ENCODE measurements at regions not wholly inside any gene's neighbourhood (a gene's known extent, or its start where the extent isn't known, plus 50 kb on each side); places are given as distances from the start of the nearest gene placed in this dataset.

DNA sequence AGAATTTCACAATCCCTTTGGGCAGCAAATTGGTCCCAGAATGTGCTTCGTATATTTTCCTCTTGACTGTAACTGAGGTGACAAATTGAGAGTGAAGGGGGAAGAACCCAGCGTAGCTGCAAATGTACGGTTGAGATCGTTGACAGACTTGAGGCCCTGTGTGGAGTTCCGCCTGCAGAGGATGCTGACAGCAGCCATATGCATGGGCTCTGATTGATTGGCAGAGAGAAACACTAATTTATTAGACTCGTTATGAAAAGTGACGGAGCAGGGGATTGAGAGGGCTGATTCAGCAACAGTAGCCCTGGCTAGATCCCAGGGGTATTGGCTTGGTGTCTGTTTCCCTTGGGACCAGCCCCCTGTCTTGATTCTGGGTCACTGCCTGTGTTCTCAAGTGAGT, 930.1 kb upstream of the EEF2KMT start:
- no peak overlapping the region for H3K4me3 ChIP-seq (ENCODE audit: insufficient read depth, low read depth, low read length)
- CTCF ChIA-PET = no interaction called here
- H3K18ac ChIP-seq (ENCODE audit: low read depth, low read length) = no peak overlapping the region
- H3K9me3 ChIP-seq (ENCODE audit: control insufficient read depth, insufficient read depth, low read length) = peaks cover 17% of the 10 kb centered on the region
- no peaks in the 10 kb centered on the region for H3K9me1 ChIP-seq (ENCODE audit: insufficient read depth, low read length)
- H4K5ac ChIP-seq (ENCODE audit: low read depth, low read length) = no peak overlapping the region
- no peak overlapping the region for H2BK20ac ChIP-seq (ENCODE audit: low read depth, low read length)
- no peak overlapping the region for H3K14ac ChIP-seq (replicated peaks; ENCODE audit: low read depth, low read length)
- H2BK120ac ChIP-seq (ENCODE audit: low read depth, low read length) = no peak overlapping the region
- H2BK15ac ChIP-seq (ENCODE audit: low read depth, low read length) = no peak overlapping the region
- dilution Hi-C loops (cut with HindIII; ENCODE audit: low sequenced_read_pairs, unreplicated experiment) (no loop called here), in situ Hi-C loops (cut with MboI; ENCODE audit: low sequenced_read_pairs) (no loop called here), intact Hi-C loops (cut with micrococcal nuclease) (no loop called here)
- TF ChIP-seq MXI1 (IDR thresholded peaks at IDR 0.05; ENCODE audit: borderline replicate concordance, low read depth, low read length) (no peak), POLR2A (IDR thresholded peaks at IDR 0.05; ENCODE audit: low read depth, low read length) (no peak), RAD21 (IDR thresholded peaks at IDR 0.05; ENCODE audit: low read length) (no peak), ELK1 (IDR thresholded peaks at IDR 0.05; ENCODE audit: borderline replicate concordance, low read depth, low read length) (no peak), BHLHE40 (IDR thresholded peaks at IDR 0.05; ENCODE audit: low read depth, low read length) (no peak), CEBPB (IDR thresholded peaks at IDR 0.05; ENCODE audit: low read depth, low read length) (no peak), SMC3 (IDR thresholded peaks at IDR 0.05; ENCODE audit: low read depth, low read length) (no peak), NFE2L2 (IDR thresholded peaks at IDR 0.05; ENCODE audit: low read depth, low read length) (no peak), CHD1 (IDR thresholded peaks at IDR 0.05; ENCODE audit: low read depth, low read length) (no peak), RFX5 (IDR thresholded peaks at IDR 0.05; ENCODE audit: low read depth, low read length) (no peak), MAZ (IDR thresholded peaks at IDR 0.05; ENCODE audit: borderline replicate concordance, low read depth, low read length) (no peak), FOS (IDR thresholded peaks at IDR 0.05; ENCODE audit: low read depth, low read length) (no peak), MAFK (IDR thresholded peaks at IDR 0.05; ENCODE audit: low read depth, low read length) (no peak), RCOR1 (IDR thresholded peaks at IDR 0.05; ENCODE audit: insufficient replicate concordance, low read length) (no peak)
- TF ChIP-seq, protein P1, sequence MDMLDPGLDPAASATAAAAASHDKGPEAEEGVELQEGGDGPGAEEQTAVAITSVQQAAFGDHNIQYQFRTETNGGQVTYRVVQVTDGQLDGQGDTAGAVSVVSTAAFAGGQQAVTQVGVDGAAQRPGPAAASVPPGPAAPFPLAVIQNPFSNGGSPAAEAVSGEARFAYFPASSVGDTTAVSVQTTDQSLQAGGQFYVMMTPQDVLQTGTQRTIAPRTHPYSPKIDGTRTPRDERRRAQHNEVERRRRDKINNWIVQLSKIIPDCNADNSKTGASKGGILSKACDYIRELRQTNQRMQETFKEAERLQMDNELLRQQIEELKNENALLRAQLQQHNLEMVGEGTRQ (IDR thresholded peaks at IDR 0.05; ENCODE audit: low read depth, low read length) = no peak
- TF ChIP-seq, protein P2, sequence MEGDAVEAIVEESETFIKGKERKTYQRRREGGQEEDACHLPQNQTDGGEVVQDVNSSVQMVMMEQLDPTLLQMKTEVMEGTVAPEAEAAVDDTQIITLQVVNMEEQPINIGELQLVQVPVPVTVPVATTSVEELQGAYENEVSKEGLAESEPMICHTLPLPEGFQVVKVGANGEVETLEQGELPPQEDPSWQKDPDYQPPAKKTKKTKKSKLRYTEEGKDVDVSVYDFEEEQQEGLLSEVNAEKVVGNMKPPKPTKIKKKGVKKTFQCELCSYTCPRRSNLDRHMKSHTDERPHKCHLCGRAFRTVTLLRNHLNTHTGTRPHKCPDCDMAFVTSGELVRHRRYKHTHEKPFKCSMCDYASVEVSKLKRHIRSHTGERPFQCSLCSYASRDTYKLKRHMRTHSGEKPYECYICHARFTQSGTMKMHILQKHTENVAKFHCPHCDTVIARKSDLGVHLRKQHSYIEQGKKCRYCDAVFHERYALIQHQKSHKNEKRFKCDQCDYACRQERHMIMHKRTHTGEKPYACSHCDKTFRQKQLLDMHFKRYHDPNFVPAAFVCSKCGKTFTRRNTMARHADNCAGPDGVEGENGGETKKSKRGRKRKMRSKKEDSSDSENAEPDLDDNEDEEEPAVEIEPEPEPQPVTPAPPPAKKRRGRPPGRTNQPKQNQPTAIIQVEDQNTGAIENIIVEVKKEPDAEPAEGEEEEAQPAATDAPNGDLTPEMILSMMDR (conservative IDR thresholded peaks at IDR 0.05; ENCODE audit: low read depth, low read length) = no peak
- no peak overlapping the region for H3K4ac ChIP-seq (ENCODE audit: low read depth, low read length)
- no peaks in the 10 kb centered on the region for H3K27me3 ChIP-seq (ENCODE audit: control insufficient read depth, insufficient read depth, low read length)
- no peak overlapping the region for H3K4me2 ChIP-seq (ENCODE audit: low read depth, low read length)
- no peaks in the 10 kb centered on the region for H3K79me1 ChIP-seq (ENCODE audit: low read depth in 1 of 2, low read length in 2 of 2)
- no peak overlapping the region for H2AK9ac ChIP-seq (replicated peaks; ENCODE audit: low read depth, low read length, poor library complexity)
- H4K8ac ChIP-seq (ENCODE audit: low read depth in 2 of 2, low read length in 2 of 2) = no peak overlapping the region
- POLR2A ChIA-PET (ENCODE audit: unreplicated experiment) = no interaction called here
- H3K27ac ChIP-seq (ENCODE audit: insufficient read depth, low read length) = no peak overlapping the region
- H3K9ac ChIP-seq (ENCODE audit: low read depth, low read length) = no peak overlapping the region
- ATAC-seq (ENCODE audit: low read depth) = no peak
- H3K56ac ChIP-seq (ENCODE audit: extremely low read depth, insufficient read depth, low read length) = no peak overlapping the region
- no peak overlapping the region for H3K23ac ChIP-seq (ENCODE audit: low read depth, low read length)
- no peak overlapping the region for H2BK5ac ChIP-seq (ENCODE audit: low read depth, low read length, poor library complexity, severe bottlenecking)
- H4K91ac ChIP-seq (ENCODE audit: insufficient read depth, low read depth, low read length) = no peak overlapping the region
- DNase-seq = no peak
- 39% methylated on average over 5 of the region's 7 CpGs; no CpG with 5 or more reads in 1 of the 2 experiments for WGBS, 2 experiments (ENCODE audit: extremely low coverage in 2 of 2, insufficient read length in 1 of 2)
- no peak overlapping the region for H2AK5ac ChIP-seq (ENCODE audit: low read depth, low read length)
- no peak overlapping the region for H2AFZ ChIP-seq (replicated peaks; ENCODE audit: low read length, poor library complexity)
- H3K36me3 ChIP-seq (ENCODE audit: control insufficient read depth, insufficient read depth, low read length) = no peaks in the 10 kb centered on the region
- BruUV-seq (replicated peaks) = no TSS peak
- no peaks in the 10 kb centered on the region for H4K20me1 ChIP-seq (ENCODE audit: insufficient read depth, low read length)
- H3K4me1 ChIP-seq (ENCODE audit: control insufficient read depth, insufficient read depth, low read length) = no peaks in the 10 kb centered on the region
